Glutamatergic neuron (in vitro differentiated cells): ENCODE measurements at regions not wholly inside any gene's neighbourhood (a gene's known extent, or its start where the extent isn't known, plus 50 kb on each side); places are given as distances from the start of the nearest gene placed in this dataset.

Experiments used
- DNase-seq: peaks from one replicate; pipeline ENCODE4 v3.0.0; 2022
- H3K27ac Mint-ChIP-seq: one replicate; pipeline ENCODE4 v1.8.0; 2020; ENCODE audit warnings: mild to moderate bottlenecking, mixed read lengths, inconsistent platforms; ENCODE audit not compliant: unreplicated experiment
- H3K27me3 Mint-ChIP-seq: one replicate; pipeline ENCODE4 v1.8.0; 2020; ENCODE audit warnings: mild to moderate bottlenecking, moderate library complexity, mixed read lengths, inconsistent platforms; ENCODE audit not compliant: unreplicated experiment
- H3K36me3 Mint-ChIP-seq: one replicate; pipeline ENCODE4 v1.8.0; 2020; ENCODE audit warnings: mild to moderate bottlenecking, mixed read lengths, inconsistent platforms; ENCODE audit not compliant: unreplicated experiment
- H3K4me1 Mint-ChIP-seq: one replicate; pipeline ENCODE4 v1.8.0; 2020; ENCODE audit warnings: mild to moderate bottlenecking, low read depth, mixed read lengths, inconsistent platforms; ENCODE audit not compliant: unreplicated experiment
- H3K4me3 Mint-ChIP-seq: one replicate; pipeline ENCODE4 v1.8.0; 2020; ENCODE audit warnings: mild to moderate bottlenecking, mixed read lengths, inconsistent platforms; ENCODE audit not compliant: unreplicated experiment
- H3K9me3 Mint-ChIP-seq: one replicate; pipeline ENCODE4 v1.8.0; 2020; ENCODE audit warnings: mild to moderate bottlenecking, moderate library complexity, mixed read lengths, inconsistent platforms; ENCODE audit not compliant: unreplicated experiment
- TF ChIP-seq, protein P1 (sequence below): fragments of 200-600 bp; sonication (generic); IDR thresholded peaks from one replicate; pipeline ENCODE4 v1.5.0; 2021; ENCODE audit not compliant: partially characterized antibody, unreplicated experiment

DNA sequence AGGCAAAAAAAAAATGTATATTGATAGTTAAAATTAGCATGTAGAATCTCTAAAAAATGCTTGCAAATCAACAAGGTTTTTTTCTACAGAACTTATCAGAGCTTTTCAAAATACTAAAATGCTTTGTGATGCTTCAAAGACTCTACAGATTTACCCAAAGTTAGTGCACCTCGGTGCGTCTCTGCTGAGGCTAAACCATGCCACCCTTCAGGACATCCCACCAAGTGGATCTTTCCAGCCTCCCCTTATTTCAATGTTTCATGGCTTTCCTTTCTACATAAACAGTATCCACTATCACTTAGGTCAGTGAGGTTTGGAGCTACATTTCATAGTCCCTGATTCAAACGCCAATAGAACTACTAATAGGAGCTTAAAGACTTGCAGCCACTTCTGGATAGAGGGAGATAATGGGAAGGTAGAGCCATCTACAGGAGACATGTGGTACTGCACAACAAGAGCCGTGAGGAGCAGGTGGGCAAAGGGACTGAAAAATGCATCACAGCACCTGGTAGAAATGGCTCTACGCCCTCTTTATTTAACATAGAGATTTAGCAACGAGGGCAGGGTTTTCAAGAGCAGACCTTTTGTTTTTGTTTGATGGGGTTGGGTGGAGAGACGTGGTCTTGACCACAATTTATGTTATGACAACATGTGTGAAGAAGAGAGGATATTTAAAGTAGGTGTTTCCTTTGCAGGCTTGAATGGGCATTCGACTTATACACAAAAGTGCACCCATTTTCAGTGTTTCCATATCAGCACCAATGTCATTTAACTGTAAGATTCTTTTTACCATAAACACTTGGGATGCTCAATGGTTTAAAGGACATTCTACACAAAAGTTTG is 56.1 kb upstream of the SLC35G4 start:
- no peaks in the 10 kb centered on the region for H3K27me3 Mint-ChIP-seq
- TF ChIP-seq, protein P1, sequence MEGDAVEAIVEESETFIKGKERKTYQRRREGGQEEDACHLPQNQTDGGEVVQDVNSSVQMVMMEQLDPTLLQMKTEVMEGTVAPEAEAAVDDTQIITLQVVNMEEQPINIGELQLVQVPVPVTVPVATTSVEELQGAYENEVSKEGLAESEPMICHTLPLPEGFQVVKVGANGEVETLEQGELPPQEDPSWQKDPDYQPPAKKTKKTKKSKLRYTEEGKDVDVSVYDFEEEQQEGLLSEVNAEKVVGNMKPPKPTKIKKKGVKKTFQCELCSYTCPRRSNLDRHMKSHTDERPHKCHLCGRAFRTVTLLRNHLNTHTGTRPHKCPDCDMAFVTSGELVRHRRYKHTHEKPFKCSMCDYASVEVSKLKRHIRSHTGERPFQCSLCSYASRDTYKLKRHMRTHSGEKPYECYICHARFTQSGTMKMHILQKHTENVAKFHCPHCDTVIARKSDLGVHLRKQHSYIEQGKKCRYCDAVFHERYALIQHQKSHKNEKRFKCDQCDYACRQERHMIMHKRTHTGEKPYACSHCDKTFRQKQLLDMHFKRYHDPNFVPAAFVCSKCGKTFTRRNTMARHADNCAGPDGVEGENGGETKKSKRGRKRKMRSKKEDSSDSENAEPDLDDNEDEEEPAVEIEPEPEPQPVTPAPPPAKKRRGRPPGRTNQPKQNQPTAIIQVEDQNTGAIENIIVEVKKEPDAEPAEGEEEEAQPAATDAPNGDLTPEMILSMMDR: peak; percentile 93
- no peaks in the 10 kb centered on the region for H3K4me1 Mint-ChIP-seq
- no peaks in the 10 kb centered on the region for H3K9me3 Mint-ChIP-seq
- H3K27ac Mint-ChIP-seq: no peak overlapping the region
- H3K36me3 Mint-ChIP-seq: no peaks in the 10 kb centered on the region
- H3K4me3 Mint-ChIP-seq: no peak overlapping the region
- DNase-seq: peak; percentile 33

DNA sequence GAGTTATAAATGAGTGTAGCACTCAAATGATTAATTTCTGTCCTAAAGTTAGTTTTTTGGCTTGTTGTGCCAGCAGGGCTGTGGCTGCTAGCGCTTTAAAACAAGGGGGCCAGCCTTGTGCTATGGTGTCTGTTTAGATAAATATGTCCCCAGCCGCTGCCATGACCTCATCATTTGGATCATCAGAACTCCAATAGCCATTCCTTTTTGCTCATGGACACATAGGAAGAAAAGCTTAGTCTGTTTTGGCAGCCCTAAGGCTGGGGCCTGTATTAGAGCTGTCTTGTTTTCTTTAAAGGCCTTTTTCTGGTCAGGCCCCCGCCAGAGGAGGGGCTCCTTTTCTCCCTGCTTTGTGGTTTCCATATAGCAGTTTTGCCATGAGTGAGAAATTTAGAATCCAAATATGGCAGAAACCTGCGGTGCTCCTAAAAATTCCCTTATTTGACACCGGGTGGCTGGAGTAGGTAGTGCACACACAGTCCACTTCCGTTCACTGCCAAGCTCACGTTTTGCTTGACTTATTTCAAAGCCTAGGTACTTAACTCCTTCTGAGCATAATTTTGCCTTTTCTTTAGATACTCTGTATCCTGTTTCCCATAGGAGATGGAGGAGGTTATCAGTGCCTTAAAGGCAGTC is 60.4 kb upstream of the SLC35G4 start:
- Mint-ChIP-seq H3K27me3 (no peaks in the 10 kb centered on the region), H3K4me1 (no peaks in the 10 kb centered on the region), H3K9me3 (peaks cover 3% of the 10 kb centered on the region), H3K4me3 (no peak overlapping the region), H3K27ac (no peak overlapping the region), H3K36me3 (peaks cover 6% of the 10 kb centered on the region)
- TF ChIP-seq, protein P1: peak; percentile 34
- no peak for DNase-seq

DNA sequence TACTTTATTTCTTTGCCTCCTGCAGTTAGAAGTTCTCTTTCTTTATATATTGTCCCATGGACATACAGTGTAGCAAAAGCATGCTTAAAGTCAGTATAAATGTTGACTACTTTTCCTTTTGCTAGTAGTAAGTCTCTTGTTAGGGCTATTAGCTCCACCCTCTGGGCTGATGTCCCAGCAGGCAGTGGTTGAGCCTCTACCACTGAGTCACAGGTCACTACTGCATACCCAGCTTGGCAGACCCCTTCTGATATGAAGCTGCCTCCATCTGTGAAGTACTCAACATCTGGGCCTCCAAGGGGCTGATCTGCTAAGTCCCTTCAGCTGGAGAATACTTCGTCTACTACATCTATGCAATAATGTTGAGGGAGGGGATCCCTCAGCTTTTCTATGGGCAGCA is 61.0 kb upstream of the SLC35G4 start:
- Mint-ChIP-seq H3K36me3 (peaks cover 13% of the 10 kb centered on the region), H3K4me1 (no peaks in the 10 kb centered on the region), H3K27ac (no peak overlapping the region), H3K4me3 (no peak overlapping the region), H3K27me3 (no peaks in the 10 kb centered on the region), H3K9me3 (peaks cover 4% of the 10 kb centered on the region)
- DNase-seq: no peak
- TF ChIP-seq, protein P1: no peak

DNA sequence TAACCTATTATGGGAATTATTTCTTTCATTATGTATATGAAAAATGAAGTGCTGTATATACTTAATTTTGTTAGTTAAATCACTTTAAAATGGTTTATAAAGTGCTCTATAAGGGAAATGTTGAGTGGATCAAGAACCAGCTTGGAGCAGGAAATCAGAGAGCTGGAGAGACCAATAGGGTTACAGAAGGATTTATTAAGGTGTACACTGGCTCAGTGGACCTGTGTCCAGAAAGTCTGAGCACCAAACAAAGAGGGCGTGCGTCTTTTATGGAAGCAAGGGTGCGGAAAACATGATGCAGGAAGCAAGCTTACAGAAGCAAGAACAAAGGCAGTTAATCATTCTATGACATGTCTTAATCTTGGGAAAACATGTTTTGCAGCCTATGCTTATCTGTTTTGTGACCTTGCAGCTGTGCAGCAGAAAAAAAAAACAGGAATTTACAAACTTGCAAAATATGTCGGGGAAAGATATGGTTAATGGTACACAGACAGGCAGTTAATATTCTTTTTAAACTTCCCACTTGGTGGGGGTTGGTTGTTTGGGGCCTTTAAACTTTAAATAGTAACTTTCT is 65.2 kb upstream of the SLC35G4 start:
- TF ChIP-seq, protein P1: no peak
- H3K27me3 Mint-ChIP-seq: no peaks in the 10 kb centered on the region
- H3K36me3 Mint-ChIP-seq: peaks cover 14% of the 10 kb centered on the region
- no peak overlapping the region for H3K27ac Mint-ChIP-seq
- H3K4me3 Mint-ChIP-seq: no peak overlapping the region
- no peaks in the 10 kb centered on the region for H3K4me1 Mint-ChIP-seq
- peaks cover 4% of the 10 kb centered on the region for H3K9me3 Mint-ChIP-seq
- no peak for DNase-seq

DNA sequence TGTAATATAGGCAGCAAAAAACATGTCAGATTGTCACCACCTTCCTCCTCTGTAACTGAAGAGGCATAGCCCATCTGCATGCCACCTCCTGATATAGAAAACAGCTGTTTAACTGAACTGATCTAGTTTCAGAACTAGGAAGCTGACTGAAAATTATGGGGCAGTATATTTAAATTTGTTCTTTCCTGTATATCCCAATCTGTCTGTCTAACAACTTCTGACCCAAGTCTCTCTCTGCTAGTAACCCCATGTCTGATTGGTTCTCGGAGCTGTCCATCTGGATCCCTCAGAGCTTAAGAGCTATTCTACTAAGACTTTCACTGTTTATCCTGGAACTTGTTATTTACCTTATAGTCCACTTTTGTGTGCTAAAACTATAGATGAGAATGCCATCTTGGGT is 68.2 kb upstream of the SLC35G4 start:
- Mint-ChIP-seq H3K9me3 (peaks cover 4% of the 10 kb centered on the region), H3K27ac (no peak overlapping the region), H3K27me3 (no peaks in the 10 kb centered on the region), H3K4me1 (no peaks in the 10 kb centered on the region), H3K4me3 (no peak overlapping the region), H3K36me3 (peaks cover 14% of the 10 kb centered on the region)
- TF ChIP-seq, protein P1: no peak
- no peak for DNase-seq
